H9 (cell line): ENCODE measurements at regions not wholly inside any gene's neighbourhood (a gene's known extent, or its start where the extent isn't known, plus 50 kb on each side); places are given as distances from the start of the nearest gene placed in this dataset.

Experiments
- DNase-seq: peaks from one replicate; pipeline ENCODE4 v3.0.0-alpha.2; 2017
- H2AFZ ChIP-seq: one replicate; pipeline ENCODE4 v1.6.1; 2013; ENCODE audit warnings: mild to moderate bottlenecking, low read length, control low read depth, moderate library complexity
- H2AK5ac ChIP-seq: 2 replicates; pipeline ENCODE4 v1.6.1; 2013; ENCODE audit warnings: low read length, control low read depth, mixed read lengths; ENCODE audit not compliant: insufficient read length
- H2BK120ac ChIP-seq: one replicate; pipeline ENCODE4 v1.6.1; 2013; ENCODE audit warnings: low read depth, mild to moderate bottlenecking, low read length, control low read depth, inconsistent platforms; ENCODE audit not compliant: poor library complexity, severe bottlenecking
- H2BK12ac ChIP-seq: 2 replicates; pipeline ENCODE4 v1.6.1; 2013; ENCODE audit warnings: low read length, control low read depth, mixed read lengths, low read depth; ENCODE audit not compliant: insufficient read length
- H2BK15ac ChIP-seq: 2 replicates; pipeline ENCODE4 v1.6.1; 2013; ENCODE audit warnings: low read depth, low read length, control low read depth
- H2BK20ac ChIP-seq: one replicate; pipeline ENCODE4 v1.6.1; 2013; ENCODE audit warnings: low read depth, mild to moderate bottlenecking, low read length, control low read depth, inconsistent platforms; ENCODE audit not compliant: poor library complexity, severe bottlenecking
- H2BK5ac ChIP-seq: 2 replicates; pipeline ENCODE4 v1.6.1; 2013; ENCODE audit warnings: low read length, control low read depth, mixed read lengths; ENCODE audit not compliant: insufficient read length
- H3K14ac ChIP-seq: 2 replicates; pipeline ENCODE4 v1.6.1; 2013; ENCODE audit warnings: low read length, control low read depth; ENCODE audit not compliant: insufficient read depth
- H3K18ac ChIP-seq: 2 replicates; pipeline ENCODE4 v1.6.1; 2013; ENCODE audit warnings: low read depth, mild to moderate bottlenecking, mixed read lengths, low read length, control low read depth; ENCODE audit not compliant: insufficient read length
- H3K23ac ChIP-seq: 2 replicates; pipeline ENCODE4 v1.6.1; 2013; ENCODE audit warnings: low read length, control low read depth, mixed read lengths, low read depth; ENCODE audit not compliant: insufficient read length
- H3K23me2 ChIP-seq: 2 replicates; pipeline ENCODE4 v1.6.1; 2013; ENCODE audit warnings: low read depth, mild to moderate bottlenecking, mixed read lengths, low read length, control low read depth; ENCODE audit not compliant: insufficient read length, poor library complexity, severe bottlenecking
- H3K27ac ChIP-seq: 2 replicates; pipeline ENCODE4 v1.5.1; 2013; ENCODE audit warnings: low read length, control low read depth, mixed read lengths, low read depth; ENCODE audit not compliant: insufficient read length
- H3K27me3 ChIP-seq: 2 replicates; pipeline ENCODE4 v1.6.1; 2013; ENCODE audit warnings: low read length, control low read depth, inconsistent platforms; ENCODE audit not compliant: insufficient read depth
- H3K4ac ChIP-seq: 2 replicates; pipeline ENCODE4 v1.6.1; 2013; ENCODE audit warnings: low read depth, mild to moderate bottlenecking, control low read depth, inconsistent platforms, low read length, moderate library complexity
- H3K4me1 ChIP-seq: 2 replicates; pipeline ENCODE4 v1.6.1; 2013; ENCODE audit warnings: low read length, control low read depth, inconsistent platforms; ENCODE audit not compliant: insufficient read depth
- H3K4me2 ChIP-seq: 2 replicates; pipeline ENCODE4 v1.6.1; 2013; ENCODE audit warnings: low read length, control low read depth, mixed read lengths; ENCODE audit not compliant: insufficient read length, insufficient read depth
- H3K56ac ChIP-seq: 2 replicates; pipeline ENCODE4 v1.6.1; 2013; ENCODE audit warnings: low read depth, mild to moderate bottlenecking, mixed read lengths, low read length, control low read depth; ENCODE audit not compliant: insufficient read length
- H3K79me1 ChIP-seq: 2 replicates; pipeline ENCODE4 v1.6.1; 2013; ENCODE audit warnings: low read depth, mild to moderate bottlenecking, moderate library complexity, low read length, control low read depth, inconsistent platforms; ENCODE audit not compliant: insufficient read depth, poor library complexity, severe bottlenecking
- H3K79me2 ChIP-seq: 2 replicates; pipeline ENCODE4 v1.6.1; 2013; ENCODE audit warnings: low read length, control low read depth, inconsistent platforms; ENCODE audit not compliant: insufficient read depth
- H3K9ac ChIP-seq: 2 replicates; pipeline ENCODE4 v1.6.1; 2013; ENCODE audit warnings: low read length, control low read depth, mixed read lengths; ENCODE audit not compliant: insufficient read length; ENCODE audit errors: extremely low read depth
- H3K9me3 ChIP-seq: one replicate; pipeline ENCODE4 v1.6.1; 2013; ENCODE audit warnings: low read depth, low read length, inconsistent platforms; ENCODE audit not compliant: control insufficient read depth
- H3T11ph ChIP-seq: one replicate; pipeline ENCODE4 v1.6.1; 2013; ENCODE audit warnings: mild to moderate bottlenecking, low read length, control low read depth, inconsistent platforms
- H4K20me1 ChIP-seq: one replicate; pipeline ENCODE4 v1.6.1; 2013; ENCODE audit not compliant: control insufficient read depth, insufficient read length, insufficient read depth
- H4K5ac ChIP-seq: 2 replicates; pipeline ENCODE4 v1.6.1; 2013; ENCODE audit warnings: low read depth, mild to moderate bottlenecking, mixed read lengths, low read length, control low read depth; ENCODE audit not compliant: insufficient read length
- H4K8ac ChIP-seq: replicated peaks from 2 replicates; pipeline ENCODE4 v1.6.1; 2013; ENCODE audit warnings: low read length, control low read depth, mixed read lengths, low read depth; ENCODE audit not compliant: insufficient read length
- H4K91ac ChIP-seq: 2 replicates; pipeline ENCODE4 v1.6.1; 2013; ENCODE audit warnings: low read depth, mild to moderate bottlenecking, moderate library complexity, mixed read lengths, low read length, control low read depth; ENCODE audit not compliant: insufficient read length
- H3K27ac Mint-ChIP-seq, 3 experiments: 2 replicates in 2 of 3; 3 replicates in 1 of 3; pipeline ENCODE4 v1.8.0; 2020 to 2021; ENCODE audit warnings: mixed read lengths in 3 of 3, mild to moderate bottlenecking in 1 of 3, moderate library complexity in 1 of 3
- H3K27me3 Mint-ChIP-seq: 2 replicates; pipeline ENCODE4 v1.8.0; 2021; ENCODE audit warnings: low read depth, mild to moderate bottlenecking, moderate library complexity, mixed read lengths
- H3K36me3 Mint-ChIP-seq, 3 experiments: 2 replicates in 2 of 3; 3 replicates in 1 of 3; pipeline ENCODE4 v1.8.0; 2020 to 2021; ENCODE audit warnings: low read depth in 3 of 3, mixed read lengths in 3 of 3; ENCODE audit not compliant: insufficient read depth in 1 of 3
- H3K4me1 Mint-ChIP-seq, 2 experiments: 2 replicates each; pipeline ENCODE4 v1.8.0; 2020; ENCODE audit warnings: mixed read lengths in 2 of 2
- H3K4me3 Mint-ChIP-seq, 2 experiments: 2 replicates in 1 of 2; 3 replicates in 1 of 2; pipeline ENCODE4 v1.8.0; 2020 to 2021; ENCODE audit warnings: mild to moderate bottlenecking in 2 of 2, mixed read lengths in 2 of 2, moderate library complexity in 1 of 2
- H3K9me3 Mint-ChIP-seq, 2 experiments: 2 replicates in 1 of 2; 3 replicates in 1 of 2; pipeline ENCODE4 v1.8.0; 2020; ENCODE audit warnings: mild to moderate bottlenecking in 2 of 2, mixed read lengths in 2 of 2, moderate library complexity in 1 of 2
- TF ChIP-seq, protein P1 (sequence below): fragments of 200-600 bp; sonication (generic); conservative IDR thresholded peaks from 3 replicates; pipeline ENCODE4 v1.8.0; 2021; ENCODE audit warnings: antibody characterized with exemption, mild to moderate bottlenecking

DNA sequence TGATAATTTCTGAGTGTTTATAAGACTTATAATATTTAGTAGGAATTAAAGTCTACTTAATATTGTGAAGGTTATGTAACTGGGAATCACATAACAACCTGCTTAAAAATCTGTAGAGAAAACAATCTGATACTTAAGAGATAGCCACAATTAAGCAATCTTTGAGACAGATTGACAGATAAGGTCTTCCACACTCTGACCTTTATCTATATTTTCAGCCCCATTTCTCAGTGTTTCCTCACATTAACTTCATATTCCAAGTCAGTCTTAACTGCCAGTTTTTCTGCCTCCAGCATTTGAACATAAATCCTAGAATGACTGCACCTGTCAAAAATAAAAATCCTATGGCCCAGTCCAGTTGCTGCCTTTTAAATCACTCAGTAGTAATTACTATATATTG, 423.2 kb downstream of the PYDC2 start:
- H3K9me3 ChIP-seq = no peaks in the 10 kb centered on the region
- no peak overlapping the region for H3K27ac ChIP-seq
- no peak overlapping the region for H2BK12ac ChIP-seq
- no peak overlapping the region for H3K9ac ChIP-seq
- no peak for DNase-seq
- TF ChIP-seq, protein P1, sequence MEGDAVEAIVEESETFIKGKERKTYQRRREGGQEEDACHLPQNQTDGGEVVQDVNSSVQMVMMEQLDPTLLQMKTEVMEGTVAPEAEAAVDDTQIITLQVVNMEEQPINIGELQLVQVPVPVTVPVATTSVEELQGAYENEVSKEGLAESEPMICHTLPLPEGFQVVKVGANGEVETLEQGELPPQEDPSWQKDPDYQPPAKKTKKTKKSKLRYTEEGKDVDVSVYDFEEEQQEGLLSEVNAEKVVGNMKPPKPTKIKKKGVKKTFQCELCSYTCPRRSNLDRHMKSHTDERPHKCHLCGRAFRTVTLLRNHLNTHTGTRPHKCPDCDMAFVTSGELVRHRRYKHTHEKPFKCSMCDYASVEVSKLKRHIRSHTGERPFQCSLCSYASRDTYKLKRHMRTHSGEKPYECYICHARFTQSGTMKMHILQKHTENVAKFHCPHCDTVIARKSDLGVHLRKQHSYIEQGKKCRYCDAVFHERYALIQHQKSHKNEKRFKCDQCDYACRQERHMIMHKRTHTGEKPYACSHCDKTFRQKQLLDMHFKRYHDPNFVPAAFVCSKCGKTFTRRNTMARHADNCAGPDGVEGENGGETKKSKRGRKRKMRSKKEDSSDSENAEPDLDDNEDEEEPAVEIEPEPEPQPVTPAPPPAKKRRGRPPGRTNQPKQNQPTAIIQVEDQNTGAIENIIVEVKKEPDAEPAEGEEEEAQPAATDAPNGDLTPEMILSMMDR = no peak
- H3T11ph ChIP-seq = no peak overlapping the region
- no peak overlapping the region for H3K4ac ChIP-seq
- no peak overlapping the region for H3K14ac ChIP-seq
- H2BK120ac ChIP-seq = no peak overlapping the region
- H3K23me2 ChIP-seq = no peaks in the 10 kb centered on the region
- H3K27ac Mint-ChIP-seq = no peak overlapping the region
- no peaks in the 10 kb centered on the region for H3K27me3 ChIP-seq
- no peak overlapping the region for H3K56ac ChIP-seq
- no peaks in the 10 kb centered on the region for H4K20me1 ChIP-seq
- no peak overlapping the region for H3K4me2 ChIP-seq
- no peaks in the 10 kb centered on the region for H3K9me3 Mint-ChIP-seq
- H2BK20ac ChIP-seq = no peak overlapping the region
- no peak overlapping the region for H3K18ac ChIP-seq
- no peak overlapping the region for H2AK5ac ChIP-seq
- H3K79me1 ChIP-seq = no peaks in the 10 kb centered on the region
- H4K5ac ChIP-seq = no peak overlapping the region
- H4K8ac ChIP-seq = no peak overlapping the region
- no peaks in the 10 kb centered on the region for H3K27me3 Mint-ChIP-seq
- H3K23ac ChIP-seq = no peak overlapping the region
- no peaks in the 10 kb centered on the region for H3K79me2 ChIP-seq
- no peaks in the 10 kb centered on the region; a peak in 2 of 7 replicates for H3K36me3 Mint-ChIP-seq
- no peak overlapping the region for H2AFZ ChIP-seq
- no peak overlapping the region for H4K91ac ChIP-seq
- peaks cover 3% of the 10 kb centered on the region; the same call in 1 of the 2 replicates for H3K4me1 ChIP-seq
- no peak overlapping the region for H2BK15ac ChIP-seq
- H3K4me1 Mint-ChIP-seq = peaks cover 4 to 11% of the 10 kb centered on the region in 2 experiments; a peak in 3 of 4 replicates
- no peak overlapping the region for H2BK5ac ChIP-seq
- no peak overlapping the region for H3K4me3 Mint-ChIP-seq
